Heart left ventricle (tissue), 16 donors: ENCODE measurements at regions not wholly inside any gene's neighbourhood (a gene's known extent, or its start where the extent isn't known, plus 50 kb on each side); places are given as distances from the start of the nearest gene placed in this dataset.

Experiments used
- ATAC-seq, 4 donors: fragments of 200-7000 bp; cut with Tn5 transposase; one replicate each; pipeline ENCODE4 v1.9.1; 2020 to 2022; ENCODE audit warnings: moderate library complexity in 4 of 4, mild to moderate bottlenecking in 3 of 4, moderate number of reproducible peaks in 1 of 4
- DNase-seq, 5 donors: peaks; one replicate each; pipeline ENCODE4 v3.0.0-alpha.2; 2020
- H3K27ac ChIP-seq, 12 donors: fragments of 200-600 bp; sonication (generic) in 4 of 12; one replicate each; pipeline versions ENCODE4 v1.5.0 to v1.8.0; 2016 to 2022; ENCODE audit warnings: mild to moderate bottlenecking in 2 of 12
- H3K27me3 ChIP-seq, 9 donors: fragments of 200-600 bp; sonication (generic) in 2 of 9; one replicate each; pipeline versions ENCODE4 v1.5.1 to v1.8.0; 2016 to 2022; ENCODE audit warnings: mild to moderate bottlenecking in 3 of 9
- H3K36me3 ChIP-seq, 9 donors: fragments of 200-600 bp; sonication (generic) in 2 of 9; one replicate each; pipeline versions ENCODE4 v1.5.0 to v1.8.0; 2018 to 2022; ENCODE audit warnings: mild to moderate bottlenecking in 2 of 9
- H3K4me1 ChIP-seq, 12 donors: fragments of 200-600 bp; sonication (generic) in 4 of 12; one replicate each; pipeline versions ENCODE4 v1.5.0 to v1.8.0; 2016 to 2022; ENCODE audit warnings: mild to moderate bottlenecking in 3 of 12
- H3K4me3 ChIP-seq, 12 donors: fragments of 200-600 bp; sonication (generic) in 4 of 12; one replicate each; pipeline versions ENCODE4 v1.5.0 to v1.8.0; 2017 to 2022; ENCODE audit warnings: mild to moderate bottlenecking in 9 of 12, moderate library complexity in 4 of 12
- H3K9me3 ChIP-seq, 12 donors: fragments of 200-600 bp; sonication (generic) in 4 of 12; one replicate each; pipeline versions ENCODE4 v1.5.0 to v1.8.0; 2016 to 2022; ENCODE audit warnings: mild to moderate bottlenecking in 1 of 12
- CTCF ChIP-seq, 12 donors: fragments of 200-600 bp; sonication (generic) in 4 of 12; IDR thresholded peaks; one replicate each; pipeline versions ENCODE4 v1.5.0 to v1.8.0; 2018 to 2022; ENCODE audit warnings: antibody characterized with exemption in 12 of 12, mild to moderate bottlenecking in 5 of 12
- POLR2A ChIP-seq, 2 donors: fragments of 450-650 bp; IDR thresholded peaks; one replicate each; pipeline ENCODE4 v1.6.1; 2017; ENCODE audit warnings: antibody characterized with exemption in 2 of 2, mild to moderate bottlenecking in 2 of 2, moderate library complexity in 2 of 2
- WGBS, 4 donors: extraction: QIAGEN DNeasy Blood & Tissue Kit in 2 of 4; methylation state at CpG; one replicate each; pipeline versions ENCODE4 v1.1.5 to v1.1.7; 2013 to 2018; 5-methylcytosine and 5-hydroxymethylcytosine counted together
- intact Hi-C, 10 donors: fragments of 100-400 bp; cut with DNase I; formaldehyde crosslinking; loops; one replicate each; pipeline versions ENCODE4 v1.11.1 to v1.14.2; 2022
- donor health status: ischemic (EF 13 %, LVEDD 7.1; RV severe dilation, severe dysfunction).
- donor health status: healthy with polysubstance abuse.
- donor health status: DM: no; HTN: yes; CAD: no.
- donor health status: DM: no; HTN: no; CAD: no.
- donor health status: ischemic (EF 25% LVEDD 6.9; RV normal size, moderate dysfunction).
- donor health status: ischemic (EF 25% LVEDD 5.7; RV mildly dilated, moderate dysfunction).
- donor health status: healthy.
- donor health status: DM: yes; HTN: yes; CAD: no.
- donor health status: ischemic (EF 35%, LVEDD 5.7; RV mildly dilated, moderate dysfunction).
- donor health status: nonischemic (EF 11% LVEDD 7.7; RV severe dilation, severe dysfunction).
- donor health status: DM: yes; HTN: yes; CAD: no.
- donor health status: PGD.
- donor health status: ischemic (EF 29% LVEDD 5.4; RV normal size, mild dysfunction).
- donor health status: nonischemic (EF 23%, LVEDD 6.1; RV moderate dilation, normal function).

- H3K27me3 ChIP-seq: no peaks in the 10 kb centered on the region
- intact Hi-C loops: no loop called here
- DNase-seq (no peak), ATAC-seq (no peak)
- no peak overlapping the region for H3K27ac ChIP-seq
- H3K9me3 ChIP-seq: peaks cover 0 to under 1% (median 0%) of the 10 kb centered on the region in 12 donors
- no peak for TF ChIP-seq POLR2A (IDR thresholded peaks at IDR 0.05)
- no peaks in the 10 kb centered on the region for H3K36me3 ChIP-seq
- no peaks in the 10 kb centered on the region for H3K4me1 ChIP-seq
- H3K4me3 ChIP-seq: no peak overlapping the region
- WGBS, 4 donors: 18 to 75% (median 49%) methylated on average over 1 of the region's 1 CpG
Observed at GRCh38 chr6:85107701-85108100, 342.2 kb upstream of the NT5E start.

- peaks cover 0 to 33% (median 10%) of the 10 kb centered on the region in 12 donors for H3K9me3 ChIP-seq
- intact Hi-C loops: no loop called here
Observed at GRCh38 chr6:85096976-85097375, 332.6 kb upstream of the TBX18 start.

GRCh38 chr6:85092226-85092625, 327.8 kb upstream of the TBX18 start:
- H3K9me3 ChIP-seq: peaks cover 0 to 8% (median 0%) of the 10 kb centered on the region in 12 donors
- no peak overlapping the region for H3K4me3 ChIP-seq
- WGBS, 4 donors: 27 to 39% (median 31%) methylated on average over 1 of the region's 1 CpG
- no peaks in the 10 kb centered on the region for H3K36me3 ChIP-seq
- intact Hi-C loops: no loop called here
- TF ChIP-seq POLR2A (IDR thresholded peaks at IDR 0.05) (no peak), CTCF (IDR thresholded peaks at IDR 0.05) (no peak)
- ATAC-seq (no peak), DNase-seq (no peak)
- H3K4me1 ChIP-seq: no peaks in the 10 kb centered on the region
- no peak overlapping the region for H3K27ac ChIP-seq
- H3K27me3 ChIP-seq: no peaks in the 10 kb centered on the region

More at GRCh38 chr6:85096976-85097375, 332.6 kb upstream of the TBX18 start:
- WGBS, 4 donors: 72 to 92% (median 84%) methylated on average over 5 of the region's 5 CpGs
- no peaks in the 10 kb centered on the region for H3K4me1 ChIP-seq
- H3K4me3 ChIP-seq: no peak overlapping the region
- no peak for ATAC-seq
- TF ChIP-seq POLR2A (IDR thresholded peaks at IDR 0.05): no peak
- no peak for TF ChIP-seq CTCF (IDR thresholded peaks at IDR 0.05)
- DNase-seq: no peak
- no peaks in the 10 kb centered on the region for H3K27me3 ChIP-seq
- H3K36me3 ChIP-seq: no peaks in the 10 kb centered on the region
- no peak overlapping the region for H3K27ac ChIP-seq

- ATAC-seq (no peak), DNase-seq (no peak)
- Histone ChIP-seq H3K4me3 (no peak overlapping the region), H3K27ac (no peak overlapping the region), H3K27me3 (no peaks in the 10 kb centered on the region), H3K36me3 (no peaks in the 10 kb centered on the region), H3K4me1 (no peaks in the 10 kb centered on the region), H3K9me3 (peaks cover 0 to 4% (median 0%) of the 10 kb centered on the region in 12 donors)
- intact Hi-C loops: no loop called here
- TF ChIP-seq POLR2A (IDR thresholded peaks at IDR 0.05) (no peak), CTCF (IDR thresholded peaks at IDR 0.05) (no peak)
- 73 to 83% (median 78%) methylated on average over 2 of the region's 2 CpGs for WGBS, 4 donors
Observed at GRCh38 chr6:85089255-85089654, 324.9 kb upstream of the TBX18 start.

- WGBS, 4 donors: 86 to 92% (median 91%) methylated on average over 2 of the region's 2 CpGs
- TF ChIP-seq POLR2A (IDR thresholded peaks at IDR 0.05) (no peak), CTCF (IDR thresholded peaks at IDR 0.05) (no peak)
- Histone ChIP-seq H3K27ac (no peak overlapping the region), H3K27me3 (no peaks in the 10 kb centered on the region), H3K9me3 (peaks cover 0 to 4% (median 0%) of the 10 kb centered on the region in 12 donors), H3K4me3 (no peak overlapping the region), H3K4me1 (no peaks in the 10 kb centered on the region), H3K36me3 (no peaks in the 10 kb centered on the region)
- ATAC-seq (no peak), DNase-seq (no peak)
- intact Hi-C loops: no loop called here
Observed at GRCh38 chr6:85085875-85086274, 321.5 kb upstream of the TBX18 start.
